Tibial nerve (tissue), 4 donors: ENCODE measurements at regions not wholly inside any gene's neighbourhood (a gene's known extent, or its start where the extent isn't known, plus 50 kb on each side); places are given as distances from the start of the nearest gene placed in this dataset.

ENCODE experiments used
- DNase-seq, 2 donors: peaks; one replicate each; pipeline ENCODE4 v3.0.0-alpha.2; 2019; ENCODE audit warnings: low spot score in 2 of 2
- H3K27ac ChIP-seq, 4 donors: fragments of 200-600 bp; sonication (generic) in 3 of 4; one replicate each; pipeline ENCODE4 v1.5.1; 2017 to 2019; ENCODE audit warnings: mild to moderate bottlenecking in 1 of 4
- H3K27me3 ChIP-seq, 2 donors: fragments of 200-600 bp; sonication (generic) in 1 of 2; one replicate each; pipeline versions ENCODE4 v1.5.1 to v1.6.0; 2017 to 2019
- H3K36me3 ChIP-seq, 3 donors: fragments of 200-600 bp; sonication (generic); one replicate each; pipeline ENCODE4 v1.5.1; 2018 to 2019
- H3K4me1 ChIP-seq, 4 donors: fragments of 200-600 bp; sonication (generic) in 3 of 4; one replicate each; pipeline ENCODE4 v1.5.1; 2017 to 2019
- H3K4me3 ChIP-seq, 4 donors: fragments of 200-600 bp; sonication (generic) in 3 of 4; one replicate each; pipeline ENCODE4 v1.5.1; 2017 to 2019; ENCODE audit warnings: mild to moderate bottlenecking in 1 of 4, moderate library complexity in 1 of 4
- H3K9me3 ChIP-seq, 4 donors: fragments of 200-600 bp; sonication (generic) in 3 of 4; one replicate each; pipeline ENCODE4 v1.5.1; 2017 to 2019
- EP300 ChIP-seq, 2 donors: sonication (generic); formaldehyde crosslinking; IDR thresholded peaks; one replicate each; pipeline ENCODE4 v1.6.1; 2017; ENCODE audit warnings: antibody characterized with exemption in 2 of 2, mild to moderate bottlenecking in 1 of 2
- POLR2A ChIP-seq, 2 donors: fragments of 450-650 bp; IDR thresholded peaks; one replicate each; pipeline ENCODE4 v1.6.1; 2017; ENCODE audit warnings: antibody characterized with exemption in 2 of 2, mild to moderate bottlenecking in 2 of 2, moderate library complexity in 2 of 2
- WGBS, 2 donors: methylation state at CpG; one replicate each; pipeline ENCODE4 v1.1.5; 2018; 5-methylcytosine and 5-hydroxymethylcytosine counted together
- TF ChIP-seq, protein P1 (sequence below), 5 experiments: fragments of 200-600 bp in 3 of 5; fragments of 450-650 bp in 2 of 5; sonication (generic) in 3 of 5; IDR thresholded peaks; one replicate each; pipeline ENCODE4 v1.5.1; 2016 to 2019; ENCODE audit warnings: antibody characterized with exemption in 5 of 5, mild to moderate bottlenecking in 3 of 5, moderate library complexity in 2 of 5

DNA sequence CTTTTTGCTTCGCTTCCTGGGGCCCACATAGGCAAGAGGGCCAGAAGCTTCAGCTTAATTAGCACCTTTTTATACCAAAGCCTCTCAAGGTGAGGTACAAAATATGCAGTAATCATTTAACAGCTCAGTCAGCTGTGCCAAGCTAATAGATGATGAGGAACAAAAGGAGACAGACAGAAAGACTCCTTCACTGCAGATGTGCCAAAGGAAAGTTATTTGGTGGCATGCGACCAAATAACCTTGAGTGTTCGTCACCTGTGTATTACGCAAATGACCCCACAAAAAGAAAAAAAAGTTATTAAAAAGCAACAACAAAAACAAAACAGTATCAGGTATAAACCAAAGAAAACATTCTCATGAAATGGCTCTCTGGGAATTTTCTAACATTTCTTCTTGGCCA, 325.8 kb upstream of the IGF1R start:
- H3K4me1 ChIP-seq = no peaks in the 10 kb centered on the region
- H3K27ac ChIP-seq = no peak overlapping the region
- H3K9me3 ChIP-seq = peaks cover 0 to 13% (median 0%) of the 10 kb centered on the region in 4 donors
- H3K4me3 ChIP-seq = no peak overlapping the region
- H3K27me3 ChIP-seq = no peaks in the 10 kb centered on the region
- TF ChIP-seq POLR2A (IDR thresholded peaks at IDR 0.05) (no peak), EP300 (IDR thresholded peaks at IDR 0.05) (no peak)
- TF ChIP-seq, protein P1, sequence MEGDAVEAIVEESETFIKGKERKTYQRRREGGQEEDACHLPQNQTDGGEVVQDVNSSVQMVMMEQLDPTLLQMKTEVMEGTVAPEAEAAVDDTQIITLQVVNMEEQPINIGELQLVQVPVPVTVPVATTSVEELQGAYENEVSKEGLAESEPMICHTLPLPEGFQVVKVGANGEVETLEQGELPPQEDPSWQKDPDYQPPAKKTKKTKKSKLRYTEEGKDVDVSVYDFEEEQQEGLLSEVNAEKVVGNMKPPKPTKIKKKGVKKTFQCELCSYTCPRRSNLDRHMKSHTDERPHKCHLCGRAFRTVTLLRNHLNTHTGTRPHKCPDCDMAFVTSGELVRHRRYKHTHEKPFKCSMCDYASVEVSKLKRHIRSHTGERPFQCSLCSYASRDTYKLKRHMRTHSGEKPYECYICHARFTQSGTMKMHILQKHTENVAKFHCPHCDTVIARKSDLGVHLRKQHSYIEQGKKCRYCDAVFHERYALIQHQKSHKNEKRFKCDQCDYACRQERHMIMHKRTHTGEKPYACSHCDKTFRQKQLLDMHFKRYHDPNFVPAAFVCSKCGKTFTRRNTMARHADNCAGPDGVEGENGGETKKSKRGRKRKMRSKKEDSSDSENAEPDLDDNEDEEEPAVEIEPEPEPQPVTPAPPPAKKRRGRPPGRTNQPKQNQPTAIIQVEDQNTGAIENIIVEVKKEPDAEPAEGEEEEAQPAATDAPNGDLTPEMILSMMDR (IDR thresholded peaks at IDR 0.05) = no peak
- 77 to 90% methylated on average over 4 of the region's 4 CpGs for WGBS, 2 donors
- no peak for DNase-seq
- no peaks in the 10 kb centered on the region for H3K36me3 ChIP-seq

GRCh38 chr15:98324341-98324970, 323.9 kb upstream of the IGF1R start:
- WGBS, 2 donors = 41 to 43% methylated on average over 2 of the region's 2 CpGs
- Histone ChIP-seq H3K4me3 (no peak overlapping the region), H3K36me3 (no peaks in the 10 kb centered on the region), H3K9me3 (peaks cover 0 to 8% (median 0%) of the 10 kb centered on the region in 4 donors), H3K4me1 (no peaks in the 10 kb centered on the region), H3K27me3 (no peaks in the 10 kb centered on the region), H3K27ac (no peak overlapping the region)
- DNase-seq = no peak
- no peak for TF ChIP-seq EP300 (IDR thresholded peaks at IDR 0.05)
- no peak for TF ChIP-seq POLR2A (IDR thresholded peaks at IDR 0.05)
- TF ChIP-seq, protein P1 (IDR thresholded peaks at IDR 0.05) = no peak

- no peak overlapping the region for H3K4me3 ChIP-seq
- no peak overlapping the region for H3K27ac ChIP-seq
- no peaks in the 10 kb centered on the region for H3K27me3 ChIP-seq
- H3K4me1 ChIP-seq = no peaks in the 10 kb centered on the region
- H3K36me3 ChIP-seq = no peaks in the 10 kb centered on the region
- WGBS, 2 donors = 72 to 83% methylated on average over 5 of the region's 5 CpGs
- H3K9me3 ChIP-seq = peaks cover 0 to 12% (median 0%) of the 10 kb centered on the region in 4 donors
- TF ChIP-seq, protein P1 (IDR thresholded peaks at IDR 0.05) = no peak
- TF ChIP-seq POLR2A (IDR thresholded peaks at IDR 0.05) (no peak), EP300 (IDR thresholded peaks at IDR 0.05) (no peak)
- no peak for DNase-seq
These were observed 321.5 kb upstream of the IGF1R start for GRCh38 chr15:98326804-98327203.

DNA sequence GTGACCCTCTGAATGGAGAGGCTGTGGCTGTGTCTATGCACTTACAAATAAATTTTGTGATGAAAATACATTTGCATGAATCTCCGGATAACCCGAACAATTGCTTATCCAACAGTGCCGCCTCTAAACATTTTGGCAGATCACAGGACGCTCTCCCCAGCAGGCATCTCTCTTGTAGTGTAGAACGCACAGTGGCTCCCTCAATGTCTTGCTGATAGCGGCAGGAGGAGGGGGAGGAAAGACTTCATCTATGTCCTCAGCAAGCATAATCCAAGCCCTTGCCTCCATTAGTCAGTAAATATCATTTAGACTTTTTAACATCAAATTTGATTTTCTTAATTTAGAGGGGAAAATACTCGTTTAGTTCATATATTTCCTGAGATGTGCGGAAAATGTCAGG, 318.1 kb upstream of the IGF1R start:
- peaks cover 0 to 5% (median 0%) of the 10 kb centered on the region in 4 donors for H3K9me3 ChIP-seq
- no peaks in the 10 kb centered on the region for H3K4me1 ChIP-seq
- no peaks in the 10 kb centered on the region for H3K36me3 ChIP-seq
- H3K27ac ChIP-seq = no peak overlapping the region
- DNase-seq = no peak
- H3K4me3 ChIP-seq = no peak overlapping the region
- no peaks in the 10 kb centered on the region for H3K27me3 ChIP-seq
- TF ChIP-seq EP300 (IDR thresholded peaks at IDR 0.05) = no peak
- TF ChIP-seq, protein P1 (IDR thresholded peaks at IDR 0.05) = no peak
- TF ChIP-seq POLR2A (IDR thresholded peaks at IDR 0.05) = no peak
- WGBS, 2 donors = 65 to 69% methylated on average over 8 of the region's 8 CpGs

- no peak overlapping the region for H3K27ac ChIP-seq
- H3K4me1 ChIP-seq = no peaks in the 10 kb centered on the region
- no peak overlapping the region for H3K4me3 ChIP-seq
- TF ChIP-seq, protein P1 (IDR thresholded peaks at IDR 0.05) = no peak
- TF ChIP-seq EP300 (IDR thresholded peaks at IDR 0.05) (no peak), POLR2A (IDR thresholded peaks at IDR 0.05) (no peak)
- 37 to 52% methylated on average over 9 to 10 of the region's 10 CpGs for WGBS, 2 donors
- H3K27me3 ChIP-seq = no peaks in the 10 kb centered on the region
- H3K36me3 ChIP-seq = no peaks in the 10 kb centered on the region
- peaks cover 0 to 5% (median 0%) of the 10 kb centered on the region in 4 donors for H3K9me3 ChIP-seq
- no peak for DNase-seq
These were observed 317.5 kb upstream of the IGF1R start for GRCh38 chr15:98330692-98331435.
